HG03460 (cell line): ENCODE measurements at regions not wholly inside any gene's neighbourhood (a gene's known extent, or its start where the extent isn't known, plus 50 kb on each side); places are given as distances from the start of the nearest gene placed in this dataset.

Source experiments
- ATAC-seq: cut with Tn5 transposase; IDR thresholded peaks from one replicate; pipeline ENCODE4 v1.9.1; 2021; ENCODE audit not compliant: unreplicated experiment

GRCh38 chr4:152100379-152101201 lies 339.8 kb upstream of the GATB start:
- ATAC-seq, result no peak

DNA sequence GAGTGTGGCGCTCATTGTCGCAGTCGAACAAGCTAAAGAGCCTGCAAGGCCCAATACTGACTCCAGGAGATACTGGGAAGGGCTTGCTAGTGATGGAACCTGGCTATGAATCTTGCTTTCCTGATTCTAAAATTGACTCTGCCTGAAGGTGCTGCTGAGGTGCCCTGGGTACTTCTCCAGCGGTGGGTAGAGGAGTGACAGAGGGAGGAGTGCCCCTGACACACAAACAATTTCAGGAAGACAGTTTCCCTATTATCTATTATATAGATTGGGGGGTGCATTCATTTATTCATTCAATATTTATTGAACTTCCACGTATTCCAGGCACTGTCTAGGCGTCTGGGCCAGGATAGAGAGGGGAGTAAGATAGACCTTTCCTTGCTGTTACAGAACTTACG lies 339.2 kb upstream of the GATB start:
- ATAC-seq, result no peak

DNA sequence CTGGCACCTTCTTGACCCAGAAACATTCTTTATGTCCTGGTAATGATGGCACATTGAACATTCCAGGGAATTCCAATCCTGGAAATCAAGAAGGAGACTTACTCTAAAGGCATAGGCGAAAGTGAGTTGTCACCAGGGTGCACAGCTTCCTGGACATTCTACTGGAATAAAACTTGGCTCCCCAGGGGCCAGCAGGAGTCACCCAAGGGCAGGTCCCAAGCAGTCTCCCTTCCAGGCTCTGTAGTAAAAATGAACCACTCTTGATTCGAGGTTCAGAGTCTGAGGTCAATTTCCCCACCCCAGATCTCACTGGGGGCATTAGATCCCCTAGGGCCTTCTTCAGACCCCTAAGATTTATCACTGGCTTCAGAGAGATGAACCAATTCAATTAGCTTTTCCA lies 338.7 kb upstream of the GATB start:
- ATAC-seq, result no peak

DNA sequence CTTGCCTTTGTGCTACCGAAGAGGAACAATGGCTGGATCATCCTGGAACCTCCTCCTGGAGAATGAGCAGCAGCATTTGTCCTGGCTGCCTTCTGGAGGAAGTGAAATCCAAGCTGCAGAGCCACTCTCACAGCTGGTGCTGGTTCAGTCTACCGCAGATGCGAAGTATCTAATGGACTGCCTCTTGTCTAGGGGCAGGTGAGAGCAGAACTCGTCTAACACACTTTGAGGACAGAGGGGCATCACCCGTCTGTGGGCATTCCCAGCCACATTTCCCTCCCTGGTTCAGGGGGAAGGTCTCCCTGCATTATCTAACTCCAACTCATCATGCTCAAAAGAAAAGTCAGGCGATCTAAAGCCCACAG lies 338.2 kb upstream of the GATB start:
- no peak for ATAC-seq

GRCh38 chr4:152098365-152099060 lies 337.7 kb upstream of the GATB start:
- no peak for ATAC-seq

DNA sequence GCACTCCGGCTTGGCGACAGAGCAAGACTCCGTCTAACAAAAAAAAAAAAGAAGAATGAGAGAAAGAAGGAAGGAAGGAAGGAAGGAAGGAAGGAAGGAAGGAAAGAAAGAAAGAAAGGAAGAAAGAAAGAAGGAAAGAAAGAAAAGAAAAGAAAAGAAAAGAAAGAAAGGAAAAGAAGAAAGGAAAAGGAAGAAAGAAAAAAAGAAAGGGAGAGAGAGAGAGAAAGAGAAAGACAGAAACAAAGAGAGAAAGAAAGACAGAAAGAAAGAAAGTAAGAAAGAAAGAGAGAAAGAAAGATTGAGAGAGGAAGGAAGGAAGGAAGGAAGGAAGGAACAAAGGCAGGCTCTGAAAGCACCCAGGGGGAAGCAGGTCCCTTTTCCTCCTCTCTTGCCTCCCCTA lies 336.6 kb upstream of the GATB start:
- no peak for ATAC-seq

- ATAC-seq, result no peak
Measured at GRCh38 chr4:152095701-152096070, 334.9 kb upstream of the GATB start.

DNA sequence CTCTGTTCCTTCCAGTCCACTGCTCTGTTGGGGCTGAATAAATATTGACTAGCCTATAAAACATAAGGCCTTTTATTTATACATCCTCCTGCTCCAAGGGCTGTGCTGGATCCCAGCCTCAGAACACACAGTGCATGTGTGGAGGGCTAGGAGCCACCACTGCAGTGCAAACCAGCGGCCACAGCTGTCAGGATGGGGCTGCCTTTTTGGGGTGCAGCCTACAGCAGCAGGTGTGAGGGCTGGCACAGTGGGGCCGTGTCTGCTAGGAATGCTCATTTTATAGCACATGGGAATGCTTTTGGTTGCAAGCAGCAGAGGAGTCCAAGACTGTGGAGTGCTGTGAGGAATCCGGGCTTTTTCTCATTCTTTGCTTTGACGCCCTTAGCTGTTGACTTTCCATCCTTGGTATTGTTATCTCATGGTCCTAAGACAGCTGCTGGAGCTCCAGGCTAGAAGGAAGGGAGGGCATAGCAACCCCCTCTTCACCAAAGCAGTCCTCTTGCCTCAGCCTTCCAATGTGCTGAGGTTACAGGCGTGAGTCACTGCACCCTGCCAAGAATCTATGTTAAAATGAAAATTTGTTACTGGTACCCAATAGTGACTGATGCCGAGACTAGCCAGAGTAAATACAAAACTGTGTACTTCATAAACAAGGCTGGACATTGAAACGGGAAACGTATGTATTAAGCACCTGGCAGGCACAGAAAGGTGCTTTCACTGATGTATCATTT lies 334.3 kb upstream of the GATB start:
- no peak for ATAC-seq

DNA sequence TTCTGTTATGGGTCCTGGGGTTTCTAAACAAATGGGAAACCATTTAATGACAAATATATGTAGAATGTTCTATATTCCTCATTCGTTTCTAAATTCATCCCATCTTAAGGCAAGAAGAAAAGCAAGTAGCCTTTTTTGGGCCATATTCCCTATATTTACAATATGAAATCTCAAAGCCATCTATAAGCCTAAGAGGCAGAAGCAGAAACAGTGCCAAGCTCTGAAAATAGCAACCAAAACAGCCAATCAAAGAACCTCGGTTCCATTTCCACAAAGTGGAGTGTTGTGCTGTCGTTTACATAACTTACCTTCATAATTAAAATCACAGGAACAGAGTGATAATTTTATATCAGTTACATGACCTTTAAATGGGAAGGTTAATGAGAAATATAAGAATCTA lies 330.6 kb upstream of the GATB start:
- ATAC-seq, result no peak

DNA sequence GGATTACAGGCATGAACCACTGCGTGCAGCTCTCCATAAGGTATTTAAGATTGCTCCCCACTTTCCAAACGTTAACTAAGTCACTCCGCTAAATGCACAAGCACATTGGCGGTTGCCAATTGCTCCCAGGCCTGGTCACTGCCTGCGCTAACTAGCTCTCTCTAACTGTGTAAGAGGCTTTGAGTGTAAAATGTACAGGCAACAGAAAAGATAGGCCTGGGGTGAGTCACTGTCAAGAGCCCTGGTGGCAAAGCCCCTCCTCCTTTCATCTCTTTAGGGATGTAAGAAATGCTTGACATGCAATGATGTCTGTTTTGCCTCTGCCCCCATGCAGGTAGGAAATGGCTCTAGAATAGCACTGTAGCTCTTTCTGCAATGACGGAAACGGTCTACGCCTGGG lies 329.7 kb upstream of the GATB start:
- ATAC-seq, result no peak

DNA sequence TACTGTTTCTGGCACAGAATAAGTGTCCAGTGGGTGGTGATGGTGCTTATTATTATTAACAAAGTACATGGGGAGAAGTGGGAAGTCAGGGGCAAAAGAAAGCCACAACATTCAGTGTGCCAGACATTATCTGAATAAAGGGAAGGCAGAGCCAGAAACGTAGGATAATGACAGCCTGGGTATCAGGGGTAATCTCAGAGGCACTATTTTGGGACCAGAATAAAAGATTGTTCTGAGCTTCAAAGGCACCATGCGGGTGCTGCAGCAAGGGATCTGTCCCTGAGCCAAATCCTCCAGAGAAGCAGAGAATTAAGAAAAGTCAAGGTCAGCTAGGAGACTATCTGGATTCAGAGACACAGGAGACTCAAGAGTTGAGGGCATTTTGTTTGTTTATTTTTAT lies 328.8 kb upstream of the GATB start:
- no peak for ATAC-seq

- ATAC-seq, result no peak
Measured at GRCh38 chr4:152087335-152087734, 326.5 kb upstream of the GATB start.

DNA sequence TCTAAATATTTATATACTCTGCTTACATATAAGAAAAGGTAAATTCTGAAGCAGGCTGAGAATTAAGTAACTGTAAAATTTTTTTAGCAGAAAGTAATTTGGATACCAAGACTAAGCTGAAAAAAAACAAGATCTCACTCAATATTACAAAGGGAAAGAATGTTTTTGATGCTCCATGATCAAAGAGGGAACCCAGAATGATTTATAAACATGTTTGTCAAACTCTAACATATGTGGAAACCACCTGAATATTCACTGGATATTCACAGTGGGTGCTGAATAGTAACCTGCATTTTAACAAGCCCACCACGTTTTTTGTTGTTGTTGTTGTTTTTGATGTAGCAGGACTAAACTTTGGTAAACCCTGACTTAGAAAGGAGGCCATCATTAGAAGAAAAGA lies 324.9 kb upstream of the GATB start:
- ATAC-seq, result no peak

DNA sequence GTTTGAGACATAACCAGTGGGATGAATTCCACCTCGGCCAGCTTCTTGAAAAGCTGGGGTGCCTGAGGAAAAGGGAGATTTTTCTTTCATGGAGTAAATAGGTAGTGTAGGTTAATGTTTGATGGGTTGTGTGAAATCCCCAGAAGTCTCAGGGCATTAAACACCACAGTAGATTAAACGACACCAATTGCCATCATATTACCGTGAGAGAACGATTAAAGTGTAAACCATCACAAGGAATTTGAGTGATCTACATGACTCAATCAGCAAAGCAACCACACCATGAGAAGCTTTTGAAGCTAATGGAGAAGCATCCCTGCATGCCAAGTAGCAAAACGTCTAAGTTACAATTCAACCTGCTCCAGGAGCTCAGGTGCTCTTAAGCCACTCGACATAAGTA lies 322.5 kb upstream of the GATB start:
- no peak for ATAC-seq

- ATAC-seq, result peak; percentile 75
Measured at GRCh38 chr4:152081024-152081423, 320.2 kb upstream of the GATB start.

- ATAC-seq, result no peak
Measured at GRCh38 chr4:152079543-152080293, 318.9 kb upstream of the GATB start.

DNA sequence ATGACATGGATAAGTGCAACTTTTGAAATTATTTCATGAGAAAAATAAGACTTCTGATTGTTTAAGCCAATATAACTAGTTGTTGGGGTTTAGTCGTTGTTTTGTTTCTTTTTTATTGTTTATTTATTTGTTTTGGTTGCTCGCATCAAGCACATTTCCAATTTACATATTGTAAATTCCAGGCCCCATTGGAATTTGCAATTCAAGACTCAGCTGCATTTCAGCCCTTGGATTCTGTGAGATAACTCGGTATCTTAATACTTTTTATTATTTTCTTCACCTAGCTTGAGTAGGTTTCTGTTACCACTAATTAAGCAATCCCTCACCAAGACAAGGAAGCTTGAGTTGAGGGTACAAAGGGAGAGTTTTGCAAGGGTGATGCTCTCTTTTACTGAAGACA lies 318.3 kb upstream of the GATB start:
- ATAC-seq, result no peak

DNA sequence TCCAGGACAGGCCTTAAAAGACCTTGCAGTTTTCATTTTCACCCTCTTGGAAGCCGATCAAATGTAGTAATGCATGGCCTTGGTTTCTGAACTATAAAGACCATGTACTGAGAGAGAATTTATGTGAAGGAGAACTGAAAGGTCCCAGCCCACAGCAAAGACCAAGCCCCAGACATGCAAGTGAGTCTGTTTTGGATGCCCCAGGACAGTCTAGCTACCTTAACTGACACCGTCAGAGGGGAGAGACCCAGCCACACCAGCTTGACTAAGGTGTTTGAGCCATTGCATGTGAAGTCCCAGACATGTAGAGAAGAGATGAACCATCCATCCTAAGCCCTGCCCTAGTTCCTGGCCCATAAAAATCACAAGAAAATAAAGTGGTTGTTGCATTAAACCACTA lies 316.8 kb upstream of the GATB start:
- no peak for ATAC-seq

DNA sequence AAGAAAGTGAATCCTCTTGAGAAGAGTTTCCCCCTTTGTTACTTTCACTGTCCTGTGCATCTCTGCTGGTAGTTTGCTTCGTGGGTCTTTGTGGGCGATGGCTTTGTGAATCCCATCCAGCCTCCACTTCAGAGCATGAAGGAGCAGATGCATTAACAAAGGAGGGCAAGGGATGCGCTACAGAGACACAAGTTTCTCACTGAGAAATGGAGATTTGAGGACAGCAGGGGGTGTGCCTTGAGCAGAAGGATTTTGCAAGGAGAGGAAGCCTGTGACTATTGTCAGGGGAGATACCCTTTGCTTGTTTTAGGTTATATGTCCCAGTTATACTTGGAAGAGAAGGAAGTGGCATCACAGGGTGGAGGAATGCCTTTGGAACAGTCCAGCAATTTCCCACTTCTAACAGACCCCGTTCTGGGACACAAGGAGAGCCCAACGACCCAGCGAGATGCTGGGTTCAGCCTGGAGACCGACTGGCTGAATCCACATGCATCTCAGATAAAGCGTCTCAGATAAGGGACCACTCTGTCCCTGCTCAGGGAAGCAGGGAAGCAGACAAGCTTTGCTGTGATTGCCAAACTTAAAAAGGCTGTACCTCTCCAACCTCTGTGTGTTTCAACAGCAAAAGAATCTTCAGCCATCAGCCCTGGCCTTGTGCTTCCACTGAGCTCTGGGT lies 314.6 kb upstream of the GATB start:
- ATAC-seq, result no peak

- no peak for ATAC-seq
Measured at GRCh38 chr4:152074573-152074972, 313.8 kb upstream of the GATB start.

DNA sequence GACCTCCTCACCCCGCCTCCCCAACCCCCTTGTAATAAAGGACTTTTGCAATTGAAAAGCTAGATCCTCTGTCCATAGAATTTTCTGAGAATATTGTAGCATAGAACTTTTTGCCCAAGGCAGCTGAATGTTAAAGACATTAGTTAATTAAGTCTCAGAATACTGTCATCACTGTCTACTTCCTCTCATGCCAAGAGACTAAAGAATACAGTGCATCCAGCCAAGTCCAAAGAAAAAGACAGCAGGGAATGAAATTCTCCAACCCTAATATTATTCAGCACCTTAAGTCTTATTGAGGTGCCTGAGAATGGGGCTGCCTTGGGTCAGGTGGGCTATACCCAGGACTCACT lies 313.3 kb upstream of the GATB start:
- ATAC-seq, result no peak
